HG03159 (cell line): ENCODE measurements at regions not wholly inside any gene's neighbourhood (a gene's known extent, or its start where the extent isn't known, plus 50 kb on each side); places are given as distances from the start of the nearest gene placed in this dataset.

ENCODE experiments used
- ATAC-seq: cut with Tn5 transposase; IDR thresholded peaks from one replicate; pipeline ENCODE4 v1.9.1; 2021; ENCODE audit warnings: mild to moderate bottlenecking, moderate library complexity; ENCODE audit not compliant: unreplicated experiment

- no peak for ATAC-seq
Observed at GRCh38 chr10:10967581-10968256, 50.0 kb upstream of the CELF2 start.
